ENCODE measurements at regions not wholly inside any gene's neighbourhood (a gene's known extent, or its start where the extent isn't known, plus 50 kb on each side); places are given as distances from the start of the nearest gene placed in this dataset.

- H3F3A ChIP-seq (ENCODE audit: insufficient read depth, low read length): no peaks in the 10 kb centered on the region
- no peak overlapping the region for H2AFZ ChIP-seq (ENCODE audit: low read length)
- no peaks in the 10 kb centered on the region for H3K79me2 ChIP-seq (ENCODE audit: low read length)
- no peaks in the 10 kb centered on the region for H3K36me3 ChIP-seq (replicated peaks; ENCODE audit: insufficient read depth, low read length)
- TF ChIP-seq CTCF (IDR thresholded peaks at IDR 0.05; ENCODE audit: low read length): no peak
- no peaks in the 10 kb centered on the region for H3K9me3 ChIP-seq (replicated peaks; ENCODE audit: insufficient read depth, low read length)
- no peak overlapping the region for H3K4me3 ChIP-seq (ENCODE audit: low read length)
- H3K4me2 ChIP-seq (ENCODE audit: low read depth, low read length): no peak overlapping the region
- H3K9me2 ChIP-seq (replicated peaks; ENCODE audit: insufficient read depth, low read length): no peaks in the 10 kb centered on the region
- no peaks in the 10 kb centered on the region for H4K20me1 ChIP-seq (ENCODE audit: insufficient read depth, low read length)
- H3K27me3 ChIP-seq (replicated peaks; ENCODE audit: insufficient read depth, low read length): no peaks in the 10 kb centered on the region
- H3K9ac ChIP-seq (ENCODE audit: low read length): no peak overlapping the region
- peaks cover 9% of the 10 kb centered on the region; the same call in 1 of the 2 replicates for H3K4me1 ChIP-seq (ENCODE audit: low read length)
- H3K27ac ChIP-seq (ENCODE audit: low read length): no peak overlapping the region
- no peak for DNase-seq
These were observed 96.4 kb upstream of the RGS4 start for GRCh38 chr1:162972773-162973172.

- Histone ChIP-seq H3K4me2 (ENCODE audit: low read depth, low read length) (no peak overlapping the region), H3K4me1 (ENCODE audit: low read length) (peaks cover 7% of the 10 kb centered on the region; the same call in 1 of the 2 replicates), H3K9ac (ENCODE audit: low read length) (no peak overlapping the region), H3K4me3 (ENCODE audit: low read length) (no peak overlapping the region), H3F3A (ENCODE audit: insufficient read depth, low read length) (no peaks in the 10 kb centered on the region), H3K27me3 (replicated peaks; ENCODE audit: insufficient read depth, low read length) (no peaks in the 10 kb centered on the region), H2AFZ (ENCODE audit: low read length) (no peak overlapping the region), H3K27ac (ENCODE audit: low read length) (no peak overlapping the region), H3K9me3 (replicated peaks; ENCODE audit: insufficient read depth, low read length) (no peaks in the 10 kb centered on the region), H4K20me1 (ENCODE audit: insufficient read depth, low read length) (no peaks in the 10 kb centered on the region), H3K36me3 (replicated peaks; ENCODE audit: insufficient read depth, low read length) (no peaks in the 10 kb centered on the region), H3K9me2 (replicated peaks; ENCODE audit: insufficient read depth, low read length) (no peaks in the 10 kb centered on the region), H3K79me2 (ENCODE audit: low read length) (no peaks in the 10 kb centered on the region)
- TF ChIP-seq EZH2 (optimal IDR thresholded peaks at IDR 0.05; ENCODE audit: low read depth, low read length): no peak
- no peak for TF ChIP-seq EZH2phosphoT487 (IDR thresholded peaks at IDR 0.05; ENCODE audit: low read length)
- no peak for TF ChIP-seq CTCF (IDR thresholded peaks at IDR 0.05; ENCODE audit: low read length)
- DNase-seq: no peak
These were observed 99.1 kb upstream of the RGS4 start for GRCh38 chr1:162970021-162970420.

GRCh38 chr1:162966613-162967012, 102.5 kb upstream of the RGS4 start:
- no peaks in the 10 kb centered on the region for H3K36me3 ChIP-seq (replicated peaks; ENCODE audit: insufficient read depth, low read length)
- H3K4me1 ChIP-seq (ENCODE audit: low read length): no peaks in the 10 kb centered on the region
- H4K20me1 ChIP-seq (ENCODE audit: insufficient read depth, low read length): no peaks in the 10 kb centered on the region
- H3K9me2 ChIP-seq (replicated peaks; ENCODE audit: insufficient read depth, low read length): no peaks in the 10 kb centered on the region
- no peak overlapping the region for H3K9ac ChIP-seq (ENCODE audit: low read length)
- no peaks in the 10 kb centered on the region for H3K9me3 ChIP-seq (replicated peaks; ENCODE audit: insufficient read depth, low read length)
- H3F3A ChIP-seq (ENCODE audit: insufficient read depth, low read length): no peaks in the 10 kb centered on the region
- H3K79me2 ChIP-seq (ENCODE audit: low read length): no peaks in the 10 kb centered on the region
- H2AFZ ChIP-seq (ENCODE audit: low read length): no peak overlapping the region
- no peak overlapping the region for H3K4me3 ChIP-seq (ENCODE audit: low read length)
- H3K27me3 ChIP-seq (replicated peaks; ENCODE audit: insufficient read depth, low read length): no peaks in the 10 kb centered on the region
- TF ChIP-seq CTCF (IDR thresholded peaks at IDR 0.05; ENCODE audit: low read length): no peak
- TF ChIP-seq EZH2phosphoT487 (IDR thresholded peaks at IDR 0.05; ENCODE audit: low read length): no peak
- TF ChIP-seq EZH2 (optimal IDR thresholded peaks at IDR 0.05; ENCODE audit: low read depth, low read length): no peak
- H3K27ac ChIP-seq (ENCODE audit: low read length): no peak overlapping the region
- no peak for DNase-seq
- no peak overlapping the region for H3K4me2 ChIP-seq (ENCODE audit: low read depth, low read length)

All from MM.1S (cell line).